GM21528 (cell line): ENCODE measurements at regions not wholly inside any gene's neighbourhood (a gene's known extent, or its start where the extent isn't known, plus 50 kb on each side); places are given as distances from the start of the nearest gene placed in this dataset.
"Not testable (repeated sequence)": the region's sequence is repeated elsewhere in the genome, so short reads cannot be mapped to it uniquely, and the experiment has no call there.

Source experiments
- ATAC-seq: cut with Tn5 transposase; IDR thresholded peaks from one replicate; pipeline ENCODE4 v1.9.1; 2021; ENCODE audit warnings: mild to moderate bottlenecking, moderate library complexity; ENCODE audit not compliant: unreplicated experiment, low FRiP score

- no peak for ATAC-seq
Observed at GRCh38 chr21:23977971-23978370, 1629.3 kb downstream of the MRPL39 start.

- peak; percentile 95 for ATAC-seq
Observed at GRCh38 chr21:23968722-23969647, 1638.3 kb downstream of the MRPL39 start.

GRCh38 chr21:23968008-23968407 lies 1639.3 kb downstream of the MRPL39 start:
- ATAC-seq: no peak

- no peak for ATAC-seq
Observed at GRCh38 chr21:23963454-23963853, 1643.8 kb downstream of the MRPL39 start.

- ATAC-seq: no peak
Observed at GRCh38 chr21:23960769-23961168, 1646.5 kb downstream of the MRPL39 start.

- no peak for ATAC-seq
Observed at GRCh38 chr21:23955135-23955843, 1652.0 kb downstream of the MRPL39 start.

GRCh38 chr21:23952269-23952668 lies 1655.0 kb downstream of the MRPL39 start:
- ATAC-seq: no peak

- no peak for ATAC-seq
Observed at GRCh38 chr21:23951251-23951650, 1656.0 kb downstream of the MRPL39 start.

GRCh38 chr21:23950344-23950743 lies 1656.9 kb downstream of the MRPL39 start:
- ATAC-seq: no peak

GRCh38 chr21:23949493-23949892 lies 1657.8 kb downstream of the MRPL39 start:
- ATAC-seq: no peak

- ATAC-seq: no peak
Observed at GRCh38 chr21:23939369-23940065, 1667.8 kb downstream of the MRPL39 start.

- no peak for ATAC-seq
Observed at GRCh38 chr21:23936991-23937390, 1670.3 kb downstream of the MRPL39 start.

GRCh38 chr21:23936224-23936623 lies 1671.1 kb downstream of the MRPL39 start:
- ATAC-seq: no peak

GRCh38 chr21:23930565-23930964 lies 1676.7 kb downstream of the MRPL39 start:
- no peak for ATAC-seq

- not testable (repeated sequence) for ATAC-seq
Observed at GRCh38 chr21:23926430-23926829, 1680.9 kb downstream of the MRPL39 start.

GRCh38 chr21:23921670-23922418 lies 1685.4 kb downstream of the MRPL39 start:
- ATAC-seq: no peak

GRCh38 chr21:23900727-23901126 lies 1706.6 kb downstream of the MRPL39 start:
- ATAC-seq: no peak

GRCh38 chr21:23899561-23899960 lies 1707.7 kb downstream of the MRPL39 start:
- ATAC-seq: no peak

- ATAC-seq: no peak
Observed at GRCh38 chr21:23890652-23891051, 1716.6 kb downstream of the MRPL39 start.

GRCh38 chr21:23887725-23888306 lies 1719.5 kb downstream of the MRPL39 start:
- peak; percentile 76 for ATAC-seq
